Smooth muscle cell (in vitro differentiated cells): ENCODE measurements at regions not wholly inside any gene's neighbourhood (a gene's known extent, or its start where the extent isn't known, plus 50 kb on each side); places are given as distances from the start of the nearest gene placed in this dataset.

Experiments
- DNase-seq: peaks from one replicate; lab custom pipeline; 2025; ENCODE audit not compliant: unreplicated experiment; lab: John Stamatoyannopoulos, UW
- H2AFZ ChIP-seq: fragments of 200-600 bp; sonication (generic); 2 replicates; pipeline ENCODE4 v1.6.0; 2016; ENCODE audit warnings: antibody characterized with exemption, low read depth, mild to moderate bottlenecking
- H3F3A ChIP-seq: fragments of 200-600 bp; sonication (generic); 2 replicates; pipeline ENCODE4 v1.6.0; 2017; ENCODE audit warnings: antibody characterized with exemption, low read depth
- H3K27ac ChIP-seq: fragments of 200-600 bp; sonication (generic); 2 replicates; pipeline ENCODE4 v1.5.1; 2016; ENCODE audit warnings: low read depth, mild to moderate bottlenecking
- H3K27me3 ChIP-seq: fragments of 200-600 bp; sonication (generic); 2 replicates; pipeline ENCODE4 v1.6.1; 2016; ENCODE audit warnings: low read depth, mild to moderate bottlenecking
- H3K36me3 ChIP-seq: fragments of 200-600 bp; sonication (generic); 2 replicates; pipeline ENCODE4 v1.5.1; 2016; ENCODE audit warnings: low read depth
- H3K4me1 ChIP-seq: fragments of 200-600 bp; sonication (generic); 2 replicates; pipeline ENCODE4 v1.5.1; 2016; ENCODE audit warnings: low read depth
- H3K4me2 ChIP-seq: fragments of 200-600 bp; sonication (generic); 2 replicates; pipeline ENCODE4 v1.6.0; 2016; ENCODE audit warnings: mild to moderate bottlenecking
- H3K4me3 ChIP-seq: fragments of 200-600 bp; sonication (generic); 2 replicates; pipeline ENCODE4 v1.5.1; 2016; ENCODE audit warnings: mild to moderate bottlenecking
- H3K79me2 ChIP-seq: fragments of 200-600 bp; sonication (generic); 2 replicates; pipeline ENCODE4 v1.6.0; 2016; ENCODE audit warnings: low read depth, mild to moderate bottlenecking
- H3K9ac ChIP-seq: fragments of 200-600 bp; sonication (generic); 2 replicates; pipeline ENCODE4 v1.6.0; 2016; ENCODE audit warnings: low read depth
- H3K9me3 ChIP-seq: fragments of 200-600 bp; sonication (generic); replicated peaks from 2 replicates; pipeline ENCODE4 v1.5.1; 2016; ENCODE audit warnings: low read depth
- H4K20me1 ChIP-seq: fragments of 200-600 bp; sonication (generic); 2 replicates; pipeline ENCODE4 v1.6.0; 2016; ENCODE audit warnings: low read depth
- CTCF ChIP-seq: fragments of 200-600 bp; sonication (generic); IDR thresholded peaks from 2 replicates; pipeline ENCODE4 v1.5.1; 2017; ENCODE audit warnings: borderline replicate concordance, mild to moderate bottlenecking, antibody characterized with exemption; ENCODE audit not compliant: insufficient read depth, poor library complexity, severe bottlenecking
- WGBS: methylation state at CpG from one replicate; pipeline ENCODE4 v1.1.7; 2016; ENCODE audit warnings: low lambda C conversion rate; 5-methylcytosine and 5-hydroxymethylcytosine counted together

- DNase-seq: no peak
- Histone ChIP-seq H3K79me2 (no peaks in the 10 kb centered on the region), H3K4me1 (no peaks in the 10 kb centered on the region), H4K20me1 (no peaks in the 10 kb centered on the region), H3K36me3 (no peaks in the 10 kb centered on the region), H3K4me2 (no peak overlapping the region), H3K9me3 (no peaks in the 10 kb centered on the region), H3F3A (no peaks in the 10 kb centered on the region), H3K9ac (no peak overlapping the region), H3K27ac (no peak overlapping the region), H3K27me3 (no peaks in the 10 kb centered on the region), H3K4me3 (no peak overlapping the region), H2AFZ (no peak overlapping the region)
- no peak for TF ChIP-seq CTCF
Measured at GRCh38 chr3:124489506-124489905, 240.7 kb upstream of the UMPS start.

- H3K9ac ChIP-seq: no peak overlapping the region
- no peaks in the 10 kb centered on the region for H4K20me1 ChIP-seq
- no peaks in the 10 kb centered on the region for H3K9me3 ChIP-seq
- H3K79me2 ChIP-seq: no peaks in the 10 kb centered on the region
- no peaks in the 10 kb centered on the region for H3K27me3 ChIP-seq
- DNase-seq: no peak
- H3K36me3 ChIP-seq: no peaks in the 10 kb centered on the region
- TF ChIP-seq CTCF: no peak
- WGBS: 80% methylated on average over 7 of the region's 8 CpGs
- no peak overlapping the region for H3K4me2 ChIP-seq
- no peaks in the 10 kb centered on the region for H3F3A ChIP-seq
- H3K27ac ChIP-seq: no peak overlapping the region
- H3K4me1 ChIP-seq: no peaks in the 10 kb centered on the region
- no peak overlapping the region for H3K4me3 ChIP-seq
- no peak overlapping the region for H2AFZ ChIP-seq
Measured at GRCh38 chr3:124491098-124491497, 239.2 kb upstream of the UMPS start.

GRCh38 chr3:124491875-124492274 lies 238.4 kb upstream of the UMPS start:
- TF ChIP-seq CTCF: no peak

GRCh38 chr3:124492824-124493223 lies 237.4 kb upstream of the UMPS start:
- Histone ChIP-seq H3K27ac (no peak overlapping the region), H4K20me1 (no peaks in the 10 kb centered on the region), H3K27me3 (no peaks in the 10 kb centered on the region), H3K9me3 (no peaks in the 10 kb centered on the region), H3F3A (no peaks in the 10 kb centered on the region), H3K4me1 (no peaks in the 10 kb centered on the region), H2AFZ (no peak overlapping the region), H3K4me3 (no peak overlapping the region), H3K36me3 (no peaks in the 10 kb centered on the region), H3K9ac (no peak overlapping the region), H3K4me2 (no peak overlapping the region), H3K79me2 (no peaks in the 10 kb centered on the region)
- DNase-seq: no peak
- 60% methylated on average over 4 of the region's 4 CpGs for WGBS
- peak; percentile 40 for TF ChIP-seq CTCF

More at GRCh38 chr3:124491875-124492274, 238.4 kb upstream of the UMPS start:
- Histone ChIP-seq H3K79me2 (no peaks in the 10 kb centered on the region), H3K36me3 (no peaks in the 10 kb centered on the region), H3K9ac (no peak overlapping the region), H3K9me3 (no peaks in the 10 kb centered on the region), H3K27ac (no peak overlapping the region), H3K4me1 (no peaks in the 10 kb centered on the region), H2AFZ (no peak overlapping the region), H3K4me3 (no peak overlapping the region), H3K4me2 (no peak overlapping the region), H3F3A (no peaks in the 10 kb centered on the region), H4K20me1 (no peaks in the 10 kb centered on the region), H3K27me3 (no peaks in the 10 kb centered on the region)
- 91% methylated on average over 3 of the region's 3 CpGs for WGBS
- DNase-seq: no peak
